Muscle of leg (tissue), 3 donors: ENCODE measurements at regions not wholly inside any gene's neighbourhood (a gene's known extent, or its start where the extent isn't known, plus 50 kb on each side); places are given as distances from the start of the nearest gene placed in this dataset.

ENCODE experiments used
- DNase-seq: peaks from one replicate; pipeline ENCODE4 v3.0.0; 2013
- H3K27ac ChIP-seq: one replicate; pipeline ENCODE4 v1.5.1; 2013; ENCODE audit warnings: mild to moderate bottlenecking, low read length, control low read depth
- H3K27me3 ChIP-seq: one replicate; pipeline ENCODE4 v1.6.1; 2013; ENCODE audit warnings: low read length; ENCODE audit not compliant: control insufficient read depth, insufficient read depth
- H3K36me3 ChIP-seq: one replicate; pipeline ENCODE4 v1.6.1; 2013; ENCODE audit warnings: low read length; ENCODE audit not compliant: control insufficient read depth, insufficient read depth
- H3K4me1 ChIP-seq: one replicate; pipeline ENCODE4 v1.6.1; 2013; ENCODE audit warnings: low read length; ENCODE audit not compliant: control insufficient read depth, insufficient read depth
- H3K4me3 ChIP-seq: one replicate; pipeline ENCODE4 v1.5.1; 2013; ENCODE audit warnings: low read length, control low read depth
- H3K9me3 ChIP-seq: replicated peaks from 2 replicates; pipeline ENCODE4 v1.6.1; 2013; ENCODE audit warnings: low read depth, low read length; ENCODE audit not compliant: control insufficient read depth
- WGBS: methylation state at CpG from one replicate; pipeline ENCODE4 v1.1.5; 2013; ENCODE audit warnings: missing lambda C conversion rate; ENCODE audit not compliant: insufficient coverage; 5-methylcytosine and 5-hydroxymethylcytosine counted together

GRCh38 chr5:68088302-68088701, 127.3 kb upstream of the PIK3R1 start:
- Histone ChIP-seq H3K9me3 (no peaks in the 10 kb centered on the region), H3K4me1 (no peaks in the 10 kb centered on the region), H3K36me3 (no peaks in the 10 kb centered on the region), H3K4me3 (no peak overlapping the region), H3K27ac (no peak overlapping the region), H3K27me3 (no peaks in the 10 kb centered on the region)
- DNase-seq: peak; percentile 73
- no CpG with 5 or more reads among the region's 3 CpGs for WGBS

GRCh38 chr5:68087866-68088265, 127.7 kb upstream of the PIK3R1 start:
- Histone ChIP-seq H3K36me3 (no peaks in the 10 kb centered on the region), H3K9me3 (no peaks in the 10 kb centered on the region), H3K27me3 (no peaks in the 10 kb centered on the region), H3K27ac (no peak overlapping the region), H3K4me1 (no peaks in the 10 kb centered on the region), H3K4me3 (no peak overlapping the region)
- 33% methylated on average over 1 of the region's 3 CpGs for WGBS
- DNase-seq: peak; percentile 22

GRCh38 chr5:68086857-68087256, 128.7 kb upstream of the PIK3R1 start:
- Histone ChIP-seq H3K36me3 (no peaks in the 10 kb centered on the region), H3K9me3 (no peaks in the 10 kb centered on the region), H3K27me3 (no peaks in the 10 kb centered on the region), H3K4me3 (no peak overlapping the region), H3K4me1 (no peaks in the 10 kb centered on the region), H3K27ac (no peak overlapping the region)
- peak; percentile 86 for DNase-seq
- 74% methylated on average over 3 of the region's 7 CpGs for WGBS

GRCh38 chr5:68086439-68086838, 129.1 kb upstream of the PIK3R1 start:
- peak overlapping the region; percentile 39 for H3K27ac ChIP-seq
- WGBS: 67% methylated on average over 2 of the region's 7 CpGs
- H3K4me1 ChIP-seq: no peaks in the 10 kb centered on the region
- no peak overlapping the region for H3K4me3 ChIP-seq
- H3K36me3 ChIP-seq: no peaks in the 10 kb centered on the region
- peak; percentile 35 for DNase-seq
- H3K9me3 ChIP-seq: no peaks in the 10 kb centered on the region
- no peaks in the 10 kb centered on the region for H3K27me3 ChIP-seq

- Histone ChIP-seq H3K9me3 (no peaks in the 10 kb centered on the region), H3K4me3 (no peak overlapping the region), H3K36me3 (no peaks in the 10 kb centered on the region), H3K4me1 (no peaks in the 10 kb centered on the region), H3K27ac (no peak overlapping the region), H3K27me3 (no peaks in the 10 kb centered on the region)
- DNase-seq: no peak
These were observed 131.2 kb upstream of the PIK3R1 start for GRCh38 chr5:68084396-68084795.

GRCh38 chr5:68080282-68081050, 135.1 kb upstream of the PIK3R1 start:
- H3K9me3 ChIP-seq: no peaks in the 10 kb centered on the region
- H3K4me1 ChIP-seq: no peaks in the 10 kb centered on the region
- no peak overlapping the region for H3K4me3 ChIP-seq
- H3K36me3 ChIP-seq: no peaks in the 10 kb centered on the region
- 87% methylated on average over 7 of the region's 9 CpGs for WGBS
- no peak overlapping the region for H3K27ac ChIP-seq
- no peak for DNase-seq
- H3K27me3 ChIP-seq: no peaks in the 10 kb centered on the region

- Histone ChIP-seq H3K4me1 (no peaks in the 10 kb centered on the region), H3K27ac (no peak overlapping the region), H3K9me3 (no peaks in the 10 kb centered on the region), H3K36me3 (no peaks in the 10 kb centered on the region), H3K4me3 (no peak overlapping the region), H3K27me3 (no peaks in the 10 kb centered on the region)
- 97% methylated on average over 6 of the region's 6 CpGs for WGBS
- DNase-seq: no peak
These were observed 138.1 kb upstream of the PIK3R1 start for GRCh38 chr5:68077349-68077894.

- no peaks in the 10 kb centered on the region for H3K27me3 ChIP-seq
- no peaks in the 10 kb centered on the region for H3K4me1 ChIP-seq
- 63% methylated on average over 1 of the region's 1 CpG for WGBS
- no peak overlapping the region for H3K27ac ChIP-seq
- no peaks in the 10 kb centered on the region for H3K9me3 ChIP-seq
- no peak for DNase-seq
- no peak overlapping the region for H3K4me3 ChIP-seq
- H3K36me3 ChIP-seq: no peaks in the 10 kb centered on the region
These were observed 140.9 kb upstream of the PIK3R1 start for GRCh38 chr5:68074633-68075032.

GRCh38 chr5:68074048-68074632, 141.4 kb upstream of the PIK3R1 start:
- H3K9me3 ChIP-seq: no peaks in the 10 kb centered on the region
- no peaks in the 10 kb centered on the region for H3K36me3 ChIP-seq
- no peak for DNase-seq
- no peaks in the 10 kb centered on the region for H3K4me1 ChIP-seq
- no CpG with 5 or more reads among the region's 1 CpG for WGBS
- no peak overlapping the region for H3K27ac ChIP-seq
- H3K4me3 ChIP-seq: no peak overlapping the region
- no peaks in the 10 kb centered on the region for H3K27me3 ChIP-seq

GRCh38 chr5:68071736-68072135, 143.8 kb upstream of the PIK3R1 start:
- no peak for DNase-seq
- Histone ChIP-seq H3K36me3 (no peaks in the 10 kb centered on the region), H3K27ac (no peak overlapping the region), H3K4me3 (no peak overlapping the region), H3K4me1 (no peaks in the 10 kb centered on the region), H3K9me3 (no peaks in the 10 kb centered on the region), H3K27me3 (no peaks in the 10 kb centered on the region)
- 50% methylated on average over 3 of the region's 6 CpGs for WGBS
